GM23338 (cell line): ENCODE measurements at regions not wholly inside any gene's neighbourhood (a gene's known extent, or its start where the extent isn't known, plus 50 kb on each side); places are given as distances from the start of the nearest gene placed in this dataset.

Experiments
- ATAC-seq: fragments of 200-7000 bp; cut with Tn5 transposase; 3 replicates; pipeline ENCODE4 v1.9.1; 2020
- DNase-seq: peaks from one replicate; pipeline ENCODE4 v3.0.0-alpha.2; 2015; ENCODE audit warnings: low spot score
- H2AFZ ChIP-seq: fragments of 200-600 bp; sonication (generic); 2 replicates; pipeline ENCODE4 v1.8.0; 2016; ENCODE audit warnings: antibody characterized with exemption, mild to moderate bottlenecking, moderate library complexity
- H3F3A ChIP-seq: fragments of 200-600 bp; sonication (generic); replicated peaks from 2 replicates; pipeline ENCODE4 v1.8.0; 2017; ENCODE audit warnings: antibody characterized with exemption, mixed run types, low read depth
- H3K27ac ChIP-seq: fragments of 200-600 bp; sonication (generic); 2 replicates; pipeline ENCODE4 v1.6.1; 2016; ENCODE audit warnings: low read depth
- H3K27me3 ChIP-seq: fragments of 200-600 bp; sonication (generic); 2 replicates; pipeline ENCODE4 v1.8.0; 2016; ENCODE audit warnings: mild to moderate bottlenecking, mixed run types, moderate library complexity; ENCODE audit not compliant: insufficient read depth
- H3K36me3 ChIP-seq: fragments of 200-600 bp; sonication (generic); 2 replicates; pipeline ENCODE4 v1.8.0; 2016; ENCODE audit warnings: mild to moderate bottlenecking; ENCODE audit not compliant: insufficient read depth
- H3K4me1 ChIP-seq: fragments of 200-600 bp; sonication (generic); 2 replicates; pipeline ENCODE4 v1.8.0; 2016; ENCODE audit warnings: mild to moderate bottlenecking, moderate library complexity; ENCODE audit not compliant: insufficient read depth
- H3K4me2 ChIP-seq: fragments of 200-600 bp; sonication (generic); 2 replicates; pipeline ENCODE4 v1.7.1; 2017; ENCODE audit warnings: mixed run types
- H3K4me3 ChIP-seq: fragments of 200-600 bp; sonication (generic); 2 replicates; pipeline ENCODE4 v1.6.1; 2016; ENCODE audit warnings: mixed run types
- H3K79me2 ChIP-seq: fragments of 200-600 bp; sonication (generic); replicated peaks from 2 replicates; pipeline ENCODE4 v1.8.0; 2017; ENCODE audit warnings: mild to moderate bottlenecking; ENCODE audit not compliant: insufficient read depth
- H3K9me2 ChIP-seq: fragments of 200-600 bp; sonication (generic); 2 replicates; pipeline ENCODE4 v1.8.0; 2017; ENCODE audit not compliant: insufficient read depth
- H4K20me1 ChIP-seq: fragments of 200-600 bp; sonication (generic); replicated peaks from 2 replicates; pipeline ENCODE4 v1.8.0; 2017; ENCODE audit warnings: mild to moderate bottlenecking; ENCODE audit not compliant: insufficient read depth
- H3K27ac Mint-ChIP-seq: 2 replicates; pipeline ENCODE4 v1.8.0; 2020; ENCODE audit warnings: inconsistent platforms, mild to moderate bottlenecking, moderate library complexity, mixed read lengths
- H3K27me3 Mint-ChIP-seq: 3 replicates; pipeline ENCODE4 v1.8.0; 2022; ENCODE audit warnings: low read depth, mild to moderate bottlenecking, moderate library complexity, mixed read lengths, inconsistent platforms; ENCODE audit not compliant: insufficient read depth, poor library complexity
- H3K36me3 Mint-ChIP-seq: 3 replicates; pipeline ENCODE4 v1.8.0; 2021; ENCODE audit warnings: low read depth, mild to moderate bottlenecking, inconsistent platforms, moderate library complexity, mixed read lengths
- H3K4me1 Mint-ChIP-seq: 3 replicates; pipeline ENCODE4 v1.8.0; 2020; ENCODE audit warnings: mild to moderate bottlenecking, inconsistent platforms, mixed read lengths
- H3K4me3 Mint-ChIP-seq: 3 replicates; pipeline ENCODE4 v1.8.0; 2021; ENCODE audit warnings: moderate library complexity, mild to moderate bottlenecking, inconsistent platforms, mixed read lengths
- H3K9me3 Mint-ChIP-seq: 3 replicates; pipeline ENCODE4 v1.8.0; 2020; ENCODE audit warnings: moderate library complexity, mild to moderate bottlenecking, inconsistent platforms, mixed read lengths
- CREB1 ChIP-seq: fragments of 250-450 bp; sonication (Bioruptor Pico); IDR thresholded peaks from 2 replicates; pipeline ENCODE4 v1.5.0; 2020; ENCODE audit warnings: low read depth, mild to moderate bottlenecking, moderate library complexity
- EZH2 ChIP-seq: fragments of 200-600 bp; sonication (generic); IDR thresholded peaks from one replicate; pipeline ENCODE4 v1.8.0; 2017; ENCODE audit warnings: antibody characterized with exemption, mild to moderate bottlenecking, low read depth; ENCODE audit not compliant: unreplicated experiment
- EZH2phosphoT487 ChIP-seq: fragments of 200-600 bp; sonication (generic); IDR thresholded peaks from one replicate; pipeline ENCODE4 v1.8.1; 2018; ENCODE audit warnings: antibody characterized with exemption; ENCODE audit not compliant: unreplicated experiment
- NANOG ChIP-seq: IDR thresholded peaks from 2 replicates; pipeline ENCODE4 v1.6.1; 2016; ENCODE audit warnings: antibody characterized with exemption, borderline replicate concordance
- POLR2AphosphoS5 ChIP-seq: IDR thresholded peaks from 2 replicates; pipeline ENCODE4 v1.6.1; 2016; ENCODE audit warnings: antibody characterized with exemption, low read depth
- REST ChIP-seq: IDR thresholded peaks from one replicate; pipeline ENCODE4 v1.6.1; 2018; ENCODE audit warnings: antibody characterized with exemption; ENCODE audit not compliant: unreplicated experiment
- STAT1 ChIP-seq: IDR thresholded peaks from one replicate; pipeline ENCODE4 v1.6.1; 2016; ENCODE audit warnings: antibody characterized with exemption; ENCODE audit not compliant: unreplicated experiment
- ZNF114 ChIP-seq: fragments of 250-450 bp; sonication (Bioruptor Pico); IDR thresholded peaks from 2 replicates; pipeline ENCODE4 v1.5.0; 2020; ENCODE audit warnings: mild to moderate bottlenecking, moderate library complexity
- ZNF331 ChIP-seq: fragments of 250-450 bp; sonication (Bioruptor Pico); IDR thresholded peaks from 2 replicates; pipeline ENCODE4 v1.5.0; 2020; ENCODE audit warnings: low read depth, mild to moderate bottlenecking, moderate library complexity
- ZNF462 ChIP-seq: fragments of 250-450 bp; sonication (Bioruptor Pico); IDR thresholded peaks from 2 replicates; pipeline ENCODE4 v1.5.0; 2020; ENCODE audit warnings: mild to moderate bottlenecking, moderate library complexity
- TF ChIP-seq, protein P1 (sequence below), 2 experiments: fragments of 200-600 bp in 1 of 2; sonication (generic) in 1 of 2; conservative IDR thresholded peaks; 2 replicates each; pipeline versions ENCODE4 v1.5.1 to v1.6.1; 2016 to 2017; ENCODE audit warnings: antibody characterized with exemption in 2 of 2, low read depth in 2 of 2, mild to moderate bottlenecking in 2 of 2, moderate library complexity in 1 of 2

GRCh38 chr9:36457836-36458429 lies 57.9 kb upstream of the RNF38 start (continued):
- no peak for TF ChIP-seq EZH2
- no peak for TF ChIP-seq ZNF331 (CRISPR knock-in tag)
- no peak for TF ChIP-seq NANOG
- no peak for TF ChIP-seq CREB1 (CRISPR knock-in tag)
- no peak for TF ChIP-seq ZNF114 (CRISPR knock-in tag)

DNA sequence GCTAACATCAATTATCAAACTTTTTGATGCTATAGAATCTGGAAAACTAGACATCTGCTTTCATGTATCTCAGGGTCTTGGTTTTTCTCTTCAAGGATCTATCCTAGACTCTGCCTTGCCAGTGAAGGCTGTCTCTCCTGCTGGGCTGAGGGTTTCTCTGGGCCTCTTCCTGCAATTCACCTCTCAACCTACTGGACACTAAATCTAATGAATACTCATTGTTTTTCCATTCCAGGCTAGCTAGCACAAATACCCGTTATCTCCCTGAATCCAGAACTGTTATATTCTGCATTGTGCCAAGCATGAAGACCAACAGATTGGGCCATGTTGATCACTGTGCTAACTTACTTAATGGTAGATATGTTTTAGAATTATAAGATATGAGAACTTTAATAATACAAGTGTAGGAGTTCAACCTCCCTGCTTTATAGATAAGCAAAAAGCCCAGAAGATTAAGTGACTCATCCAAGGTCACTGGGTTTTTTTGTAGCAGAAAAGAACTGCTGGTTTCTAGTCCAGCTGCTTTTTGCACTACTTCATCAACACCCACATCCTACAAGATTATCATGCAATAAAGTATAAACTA lies 56.5 kb upstream of the RNF38 start:
- Histone ChIP-seq H3F3A (0 out of 2 replicates have a peak, but pooled peaks cover 3% of the 10 kb centered on the region), H3K4me3 (no peak overlapping the region), H3K4me1 (peaks cover 12% of the 10 kb centered on the region), H4K20me1 (peaks cover 32% of the 10 kb centered on the region), H3K4me2 (no peak overlapping the region), H3K79me2 (no peaks in the 10 kb centered on the region; the same call in 1 of the 2 replicates), H3K36me3 (no peaks in the 10 kb centered on the region), H3K9me2 (no peaks in the 10 kb centered on the region), H2AFZ (no peak overlapping the region), H3K27me3 (no peaks in the 10 kb centered on the region), H3K27ac (no peak overlapping the region)
- H3K4me3 Mint-ChIP-seq: no peak overlapping the region
- TF ChIP-seq EZH2phosphoT487: no peak
- TF ChIP-seq, protein P1, sequence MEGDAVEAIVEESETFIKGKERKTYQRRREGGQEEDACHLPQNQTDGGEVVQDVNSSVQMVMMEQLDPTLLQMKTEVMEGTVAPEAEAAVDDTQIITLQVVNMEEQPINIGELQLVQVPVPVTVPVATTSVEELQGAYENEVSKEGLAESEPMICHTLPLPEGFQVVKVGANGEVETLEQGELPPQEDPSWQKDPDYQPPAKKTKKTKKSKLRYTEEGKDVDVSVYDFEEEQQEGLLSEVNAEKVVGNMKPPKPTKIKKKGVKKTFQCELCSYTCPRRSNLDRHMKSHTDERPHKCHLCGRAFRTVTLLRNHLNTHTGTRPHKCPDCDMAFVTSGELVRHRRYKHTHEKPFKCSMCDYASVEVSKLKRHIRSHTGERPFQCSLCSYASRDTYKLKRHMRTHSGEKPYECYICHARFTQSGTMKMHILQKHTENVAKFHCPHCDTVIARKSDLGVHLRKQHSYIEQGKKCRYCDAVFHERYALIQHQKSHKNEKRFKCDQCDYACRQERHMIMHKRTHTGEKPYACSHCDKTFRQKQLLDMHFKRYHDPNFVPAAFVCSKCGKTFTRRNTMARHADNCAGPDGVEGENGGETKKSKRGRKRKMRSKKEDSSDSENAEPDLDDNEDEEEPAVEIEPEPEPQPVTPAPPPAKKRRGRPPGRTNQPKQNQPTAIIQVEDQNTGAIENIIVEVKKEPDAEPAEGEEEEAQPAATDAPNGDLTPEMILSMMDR (conservative IDR thresholded peaks at IDR 0.05; ENCODE audit: low read depth in 2 of 2): no peak
- TF ChIP-seq STAT1: no peak
- no peak for TF ChIP-seq POLR2AphosphoS5
- TF ChIP-seq ZNF462 (CRISPR knock-in tag): no peak
- TF ChIP-seq ZNF114 (CRISPR knock-in tag): no peak
- TF ChIP-seq ZNF331 (CRISPR knock-in tag): no peak
- no peak for TF ChIP-seq NANOG
- TF ChIP-seq REST: no peak
- H3K27ac Mint-ChIP-seq: peak overlapping the region; percentile 46; the same call in 1 of the 2 replicates
- ATAC-seq (peak; percentile 40; the same call in 1 of the 3 replicates), DNase-seq (no peak)
- peaks cover 14% of the 10 kb centered on the region for H3K4me1 Mint-ChIP-seq
- peaks cover 21% of the 10 kb centered on the region for H3K36me3 Mint-ChIP-seq
- no peaks in the 10 kb centered on the region; the same call in 2 of the 3 replicates for H3K9me3 Mint-ChIP-seq
- H3K27me3 Mint-ChIP-seq: no peaks in the 10 kb centered on the region
